Fibroblast of mammary gland (primary cell): ENCODE measurements at regions not wholly inside any gene's neighbourhood (a gene's known extent, or its start where the extent isn't known, plus 50 kb on each side); places are given as distances from the start of the nearest gene placed in this dataset.

Experiments used
- DNase-seq: peaks from one replicate; pipeline ENCODE4 v3.0.0-alpha.2; 2010; ENCODE audit warnings: low read depth
- H3K4me3 ChIP-seq: 2 replicates; pipeline ENCODE4 v1.5.1; 2011; ENCODE audit warnings: low read depth, mild to moderate bottlenecking, low read length, moderate library complexity; ENCODE audit not compliant: control insufficient read depth
- CTCF ChIP-seq: conservative IDR thresholded peaks from 2 replicates; pipeline ENCODE4 v1.5.1; 2011; ENCODE audit warnings: low read depth, low read length, inconsistent platforms; ENCODE audit not compliant: control insufficient read depth, insufficient read depth

- no peak for TF ChIP-seq CTCF
- H3K4me3 ChIP-seq, result no peak overlapping the region
- DNase-seq, result no peak
These were observed 375.0 kb upstream of the FBXO33 start for GRCh38 chr14:39807271-39807670.

GRCh38 chr14:39784461-39784860 is 352.2 kb upstream of the FBXO33 start:
- no peak overlapping the region for H3K4me3 ChIP-seq
- TF ChIP-seq CTCF, result no peak
- DNase-seq, result no peak

GRCh38 chr14:39781466-39781865 is 349.2 kb upstream of the FBXO33 start:
- no peak for TF ChIP-seq CTCF
- DNase-seq, result no peak
- no peak overlapping the region for H3K4me3 ChIP-seq

GRCh38 chr14:39773387-39774126 is 341.3 kb upstream of the FBXO33 start:
- no peak overlapping the region for H3K4me3 ChIP-seq
- no peak for TF ChIP-seq CTCF
- no peak for DNase-seq

GRCh38 chr14:39772627-39773026 is 340.4 kb upstream of the FBXO33 start:
- TF ChIP-seq CTCF, result no peak
- no peak for DNase-seq
- H3K4me3 ChIP-seq, result no peak overlapping the region

- H3K4me3 ChIP-seq, result no peak overlapping the region
- TF ChIP-seq CTCF, result no peak
- DNase-seq, result no peak
These were observed 336.4 kb upstream of the FBXO33 start for GRCh38 chr14:39768589-39768988.
